UCSD-AML1 (cell line): ENCODE measurements at regions not wholly inside any gene's neighbourhood (a gene's known extent, or its start where the extent isn't known, plus 50 kb on each side); places are given as distances from the start of the nearest gene placed in this dataset.
"Not testable (repeated sequence)": the region's sequence is repeated elsewhere in the genome, so short reads cannot be mapped to it uniquely, and the experiment has no call there.

Experiments used
- DNase-seq: peaks from one replicate; lab custom pipeline; 2025; ENCODE audit not compliant: unreplicated experiment; lab: John Stamatoyannopoulos, UW

- not testable (repeated sequence) for DNase-seq
Observed at GRCh38 chr2:131822237-131822721, 294.6 kb downstream of the CCDC74A start.

DNA sequence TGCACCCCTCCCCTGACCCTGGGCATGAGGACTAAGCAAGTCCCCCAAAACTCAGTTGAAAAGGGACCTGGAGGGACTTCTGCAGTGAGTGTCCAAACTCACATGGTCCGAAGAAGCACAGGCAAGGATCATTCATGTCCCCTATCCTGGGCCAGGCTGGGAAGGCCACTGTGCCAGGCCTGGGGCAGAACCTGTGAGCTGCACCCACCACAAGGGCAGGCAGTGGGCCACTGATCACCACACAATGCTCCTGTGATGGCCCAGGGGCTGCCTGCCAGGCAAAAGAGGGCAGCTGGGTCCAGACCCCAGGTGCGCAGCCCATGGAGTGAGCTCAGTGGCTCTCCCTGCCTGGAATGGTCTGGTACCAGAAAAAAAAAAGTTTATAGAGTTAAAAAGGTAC lies 295.4 kb downstream of the CCDC74A start:
- not testable (repeated sequence) for DNase-seq

DNA sequence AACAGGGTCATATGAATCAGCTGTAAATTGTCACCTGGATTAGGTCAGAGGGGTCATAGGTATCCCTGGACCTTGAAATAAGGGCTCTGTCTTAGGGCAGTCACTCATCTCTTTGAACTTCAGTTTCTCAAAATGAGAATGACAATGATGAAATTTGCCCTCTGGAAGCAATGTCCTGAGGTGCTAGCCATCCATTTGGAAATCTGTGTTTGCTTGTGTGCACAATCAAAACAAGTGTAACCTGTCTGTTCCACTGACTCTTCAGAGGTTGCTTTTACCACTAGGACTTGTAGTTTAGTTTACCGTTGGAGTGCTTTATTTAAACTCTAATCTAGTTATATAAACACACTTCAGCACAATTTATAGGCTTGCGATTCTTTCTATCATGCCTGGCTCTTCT lies 297.3 kb downstream of the CCDC74A start:
- DNase-seq: not testable (repeated sequence)

DNA sequence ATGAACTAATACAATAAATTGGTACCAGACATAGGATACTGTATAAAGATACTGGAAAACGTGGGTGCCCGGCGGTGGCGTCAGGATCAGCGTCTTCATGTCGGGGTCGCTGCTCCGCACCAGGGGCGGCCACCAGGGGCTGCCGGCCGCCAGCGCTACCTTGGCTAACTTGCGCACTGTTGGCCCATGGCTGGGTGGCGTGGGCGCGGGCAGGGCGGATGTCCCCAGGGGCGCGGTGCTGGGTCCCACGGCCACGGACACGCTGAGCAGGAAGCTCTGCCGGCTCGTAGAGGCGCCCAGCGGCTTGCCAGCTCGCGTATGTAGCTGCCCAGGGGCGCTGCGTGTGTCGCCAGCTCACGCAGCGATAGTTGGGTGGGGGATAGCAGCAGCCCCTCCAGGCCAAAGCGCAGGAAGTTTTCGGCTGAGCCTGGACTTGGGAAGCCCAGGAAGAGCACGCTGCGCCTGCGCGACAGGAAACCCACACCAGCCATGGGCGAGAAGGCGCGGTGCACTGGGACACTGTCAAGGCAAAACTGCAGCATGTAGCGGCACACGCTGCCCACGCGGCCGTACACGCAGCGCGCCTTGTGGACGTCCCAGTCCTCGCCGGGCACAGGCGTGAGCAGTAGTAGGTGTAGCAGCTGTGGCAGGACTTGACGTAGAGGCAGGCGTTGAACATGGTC lies 299.9 kb downstream of the CCDC74A start:
- DNase-seq: no peak

- DNase-seq: no peak
Observed at GRCh38 chr2:131828164-131828561, 300.5 kb downstream of the CCDC74A start.

GRCh38 chr2:131828633-131829455 lies 301.2 kb downstream of the CCDC74A start:
- DNase-seq: not testable (repeated sequence)

- not testable (repeated sequence) for DNase-seq
Observed at GRCh38 chr2:131829456-131830241, 302.0 kb downstream of the CCDC74A start.

DNA sequence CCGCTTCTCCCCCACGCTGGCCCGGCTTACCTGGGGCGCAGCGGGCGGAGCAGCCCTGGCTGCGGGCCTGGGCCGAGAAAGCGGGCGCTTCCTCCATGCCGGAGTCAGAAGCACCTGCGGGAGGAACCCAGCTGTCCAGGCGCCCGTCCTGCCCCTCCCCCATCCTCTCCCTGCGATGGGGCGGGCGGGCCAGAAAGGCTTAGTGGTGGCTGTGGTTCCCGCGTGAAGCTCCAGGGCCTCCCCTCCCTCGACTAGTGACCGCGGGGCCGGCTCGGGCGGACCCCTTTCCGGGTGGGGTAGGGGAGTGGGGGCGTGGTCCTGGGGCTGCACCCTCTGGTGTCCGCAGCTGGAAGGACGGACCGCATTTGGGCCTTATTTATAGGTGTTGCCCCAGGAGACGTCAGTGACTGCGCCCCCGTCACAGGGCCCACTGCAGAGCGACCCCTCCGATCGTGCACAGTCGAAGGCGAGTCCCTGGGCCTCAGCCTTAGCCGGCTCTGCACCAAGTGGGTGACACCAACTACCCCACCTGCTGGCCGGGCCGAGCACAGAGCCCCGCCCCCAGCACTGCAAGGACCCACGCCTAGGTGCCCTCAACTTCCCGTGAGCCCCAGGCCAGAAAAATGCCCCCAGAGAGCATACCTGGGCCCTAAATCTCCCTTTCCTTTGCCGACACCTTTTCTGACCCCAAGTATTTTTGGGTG lies 302.7 kb downstream of the CCDC74A start:
- DNase-seq: not testable (repeated sequence)

DNA sequence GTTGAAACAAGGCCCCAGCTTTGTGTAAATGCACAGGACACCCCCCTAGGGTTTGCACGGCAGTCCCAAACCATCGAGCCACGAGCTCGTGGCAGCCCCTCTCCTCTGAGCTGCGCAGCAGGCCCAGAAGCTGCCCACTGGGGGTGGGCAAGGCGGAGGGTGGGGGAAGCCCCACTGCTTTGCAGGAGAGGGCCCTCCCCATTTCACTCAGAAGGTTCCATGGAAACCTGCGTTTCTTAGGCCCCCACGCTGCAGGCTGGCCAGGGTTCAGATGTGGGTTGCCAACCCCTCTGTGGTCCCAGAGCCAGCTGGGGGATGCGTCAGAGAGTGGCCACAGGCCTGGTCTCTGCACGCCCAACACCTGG lies 303.2 kb downstream of the CCDC74A start:
- not testable (repeated sequence) for DNase-seq

GRCh38 chr2:131831450-131832208 lies 303.9 kb downstream of the CCDC74A start:
- DNase-seq: not testable (repeated sequence)

GRCh38 chr2:131832209-131832780 lies 304.6 kb downstream of the CCDC74A start:
- not testable (repeated sequence) for DNase-seq

GRCh38 chr2:131832917-131833316 lies 305.2 kb downstream of the CCDC74A start:
- DNase-seq: not testable (repeated sequence)

DNA sequence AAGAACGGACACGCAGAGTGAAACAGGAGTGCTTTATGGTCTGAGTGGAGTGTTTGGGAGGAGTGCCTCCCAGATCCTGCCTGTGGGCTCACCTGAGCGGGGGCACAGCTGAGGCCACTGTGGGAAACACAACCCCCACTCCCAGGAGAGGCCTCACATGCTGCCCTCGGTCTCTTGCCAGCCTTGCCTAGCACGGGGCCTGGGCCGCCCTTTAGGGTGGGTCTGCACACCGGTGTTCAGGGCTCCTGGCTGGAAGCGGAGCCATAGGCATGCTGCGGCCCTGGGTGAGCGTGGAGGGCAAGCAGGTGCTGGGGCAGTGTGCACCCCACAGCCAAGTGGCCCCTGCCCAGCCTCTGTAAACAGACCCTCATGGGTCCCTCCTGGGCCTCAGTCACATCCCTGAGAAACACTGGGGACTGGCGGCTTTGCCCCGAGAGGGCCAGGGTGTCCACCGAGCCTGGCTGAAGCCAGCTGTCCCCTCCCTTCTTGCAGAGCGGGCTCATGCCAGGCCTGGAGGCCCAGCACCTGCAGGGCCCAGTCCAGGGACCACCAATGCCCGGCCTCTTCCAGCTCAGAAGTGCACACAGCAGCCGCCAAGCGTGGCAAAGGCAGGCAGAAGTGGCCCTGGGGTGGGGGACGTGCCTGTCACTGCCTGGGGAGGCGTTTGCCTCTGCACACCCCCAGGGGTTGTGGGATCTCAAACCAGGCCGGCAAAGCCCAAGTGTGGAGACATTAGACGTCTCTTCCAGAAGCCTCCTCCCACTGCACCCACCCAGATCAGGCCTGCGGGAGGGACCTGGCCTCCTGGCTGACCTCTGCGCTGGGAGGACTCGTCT lies 305.9 kb downstream of the CCDC74A start:
- DNase-seq: not testable (repeated sequence)

DNA sequence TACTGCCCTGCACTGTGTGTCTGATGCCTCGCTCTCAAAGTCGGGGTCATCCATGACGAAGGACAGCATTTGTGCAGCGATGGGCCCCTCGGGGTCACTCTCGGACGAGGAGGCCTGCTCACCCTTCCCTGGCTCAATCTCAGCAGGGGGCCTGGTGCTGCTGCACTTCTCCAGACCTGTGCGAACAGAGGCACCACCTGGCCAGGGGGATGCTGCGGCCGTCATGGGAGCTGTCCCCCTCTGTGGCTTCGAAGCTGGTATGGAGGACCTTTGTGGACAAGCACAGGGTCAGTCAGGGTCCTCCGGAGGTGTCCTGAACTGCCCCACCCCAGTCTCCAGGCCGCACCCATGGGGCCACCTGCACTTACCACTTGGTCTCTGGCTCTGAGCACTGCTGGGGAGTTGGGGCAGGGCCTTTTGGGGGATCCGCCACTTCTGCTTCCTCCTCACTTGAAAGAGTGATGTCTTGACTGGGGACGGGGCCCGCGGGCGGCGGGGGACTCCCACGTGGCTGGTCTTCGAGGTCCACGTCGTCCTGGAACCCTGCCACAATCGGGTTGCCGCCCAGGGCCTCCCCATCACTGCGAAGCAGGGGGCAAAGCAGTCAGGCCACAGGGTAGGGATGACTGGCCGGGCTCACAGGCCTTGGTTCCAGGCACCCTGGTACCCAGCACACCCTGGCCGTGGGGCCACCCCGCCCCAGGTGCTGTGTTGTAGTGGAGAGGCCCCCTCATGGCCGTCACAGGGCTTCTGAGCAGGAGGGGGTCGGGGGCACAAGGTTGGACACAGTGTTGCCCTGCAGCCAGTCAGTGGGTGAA lies 306.7 kb downstream of the CCDC74A start:
- DNase-seq: not testable (repeated sequence)

DNA sequence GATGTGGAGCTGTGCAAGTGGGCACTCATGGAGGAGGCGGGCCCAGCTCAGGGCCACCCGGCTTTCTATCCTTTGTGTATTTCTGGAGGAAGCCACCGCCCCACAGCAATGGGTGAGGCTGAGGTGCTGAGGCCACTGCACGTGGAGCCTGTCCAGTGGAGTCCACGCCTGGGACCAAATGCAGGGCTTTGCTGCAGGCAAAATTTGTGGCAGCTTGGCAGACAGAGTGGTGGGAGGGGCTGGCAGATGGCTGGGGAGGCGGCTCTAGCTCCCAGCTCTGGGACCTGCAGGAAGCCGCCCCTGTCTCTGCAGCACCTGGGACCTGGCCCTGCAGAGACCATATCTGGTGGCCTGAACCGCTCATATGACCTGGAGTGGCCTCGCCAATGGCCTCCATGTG lies 307.3 kb downstream of the CCDC74A start:
- not testable (repeated sequence) for DNase-seq

DNA sequence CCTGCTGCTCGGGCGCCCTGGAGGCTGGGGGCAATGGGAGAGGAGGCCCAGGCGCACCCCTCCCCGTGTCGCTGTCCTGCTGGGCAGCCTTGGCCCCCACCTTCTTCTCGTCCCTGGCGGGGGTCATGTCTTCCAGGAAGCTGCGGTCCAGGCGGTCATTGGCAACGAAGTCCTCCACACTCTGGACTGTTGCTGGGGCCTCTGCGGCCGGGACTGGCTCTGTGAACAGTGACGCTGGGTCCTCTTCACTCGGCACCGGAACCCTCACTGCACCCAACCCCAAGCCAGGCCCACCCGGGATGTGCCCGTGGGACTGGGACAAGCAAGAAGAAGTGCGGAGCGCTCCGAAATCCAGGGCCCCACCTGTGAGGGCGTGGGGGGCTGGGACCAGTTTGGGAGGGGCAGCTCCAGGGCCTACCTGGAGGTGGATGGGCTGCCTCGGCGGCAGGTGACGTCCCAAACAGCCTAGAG lies 308.0 kb downstream of the CCDC74A start:
- DNase-seq: no peak

DNA sequence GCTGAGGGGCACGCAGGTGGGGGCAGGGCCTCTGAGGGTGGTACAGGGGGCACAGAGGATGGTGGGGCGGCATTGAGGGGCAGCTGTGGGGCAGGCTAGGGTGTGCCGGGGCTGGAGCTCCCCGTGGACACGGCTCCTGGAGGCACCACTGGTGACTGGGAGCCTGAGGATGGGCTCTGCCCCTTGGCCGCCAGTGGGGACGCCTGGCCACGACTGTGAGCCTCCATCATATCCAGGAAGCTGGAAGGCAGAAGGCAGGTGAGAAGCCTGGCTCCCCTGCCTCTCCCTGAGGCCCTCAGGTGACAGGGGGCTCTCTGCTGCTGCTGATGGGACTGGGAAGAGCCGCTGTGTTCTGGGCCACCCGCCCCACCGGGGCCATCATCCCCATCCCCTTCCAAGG lies 308.4 kb downstream of the CCDC74A start:
- DNase-seq: not testable (repeated sequence)

GRCh38 chr2:131844044-131844443 lies 316.4 kb downstream of the CCDC74A start:
- not testable (repeated sequence) for DNase-seq
